Tibial nerve (tissue), 4 donors: ENCODE measurements at regions not wholly inside any gene's neighbourhood (a gene's known extent, or its start where the extent isn't known, plus 50 kb on each side); places are given as distances from the start of the nearest gene placed in this dataset.

Experiments used
- DNase-seq, 2 donors: peaks; one replicate each; pipeline ENCODE4 v3.0.0-alpha.2; 2019; ENCODE audit warnings: low spot score in 2 of 2
- H3K27ac ChIP-seq, 4 donors: fragments of 200-600 bp; sonication (generic) in 3 of 4; one replicate each; pipeline ENCODE4 v1.5.1; 2017 to 2019; ENCODE audit warnings: mild to moderate bottlenecking in 1 of 4
- H3K27me3 ChIP-seq, 2 donors: fragments of 200-600 bp; sonication (generic) in 1 of 2; one replicate each; pipeline versions ENCODE4 v1.5.1 to v1.6.0; 2017 to 2019
- H3K36me3 ChIP-seq, 3 donors: fragments of 200-600 bp; sonication (generic); one replicate each; pipeline ENCODE4 v1.5.1; 2018 to 2019
- H3K4me1 ChIP-seq, 4 donors: fragments of 200-600 bp; sonication (generic) in 3 of 4; one replicate each; pipeline ENCODE4 v1.5.1; 2017 to 2019
- H3K4me3 ChIP-seq, 4 donors: fragments of 200-600 bp; sonication (generic) in 3 of 4; one replicate each; pipeline ENCODE4 v1.5.1; 2017 to 2019; ENCODE audit warnings: mild to moderate bottlenecking in 1 of 4, moderate library complexity in 1 of 4
- H3K9me3 ChIP-seq, 4 donors: fragments of 200-600 bp; sonication (generic) in 3 of 4; one replicate each; pipeline ENCODE4 v1.5.1; 2017 to 2019
- CTCF ChIP-seq, 5 experiments: fragments of 200-600 bp in 3 of 5; fragments of 450-650 bp in 2 of 5; sonication (generic) in 3 of 5; IDR thresholded peaks; one replicate each; pipeline ENCODE4 v1.5.1; 2016 to 2019; ENCODE audit warnings: antibody characterized with exemption in 5 of 5, mild to moderate bottlenecking in 3 of 5, moderate library complexity in 2 of 5
- EP300 ChIP-seq, 2 donors: sonication (generic); formaldehyde crosslinking; IDR thresholded peaks; one replicate each; pipeline ENCODE4 v1.6.1; 2017; ENCODE audit warnings: antibody characterized with exemption in 2 of 2, mild to moderate bottlenecking in 1 of 2
- POLR2A ChIP-seq, 2 donors: fragments of 450-650 bp; IDR thresholded peaks; one replicate each; pipeline ENCODE4 v1.6.1; 2017; ENCODE audit warnings: antibody characterized with exemption in 2 of 2, mild to moderate bottlenecking in 2 of 2, moderate library complexity in 2 of 2
- WGBS, 2 donors: methylation state at CpG; one replicate each; pipeline ENCODE4 v1.1.5; 2018; 5-methylcytosine and 5-hydroxymethylcytosine counted together

DNA sequence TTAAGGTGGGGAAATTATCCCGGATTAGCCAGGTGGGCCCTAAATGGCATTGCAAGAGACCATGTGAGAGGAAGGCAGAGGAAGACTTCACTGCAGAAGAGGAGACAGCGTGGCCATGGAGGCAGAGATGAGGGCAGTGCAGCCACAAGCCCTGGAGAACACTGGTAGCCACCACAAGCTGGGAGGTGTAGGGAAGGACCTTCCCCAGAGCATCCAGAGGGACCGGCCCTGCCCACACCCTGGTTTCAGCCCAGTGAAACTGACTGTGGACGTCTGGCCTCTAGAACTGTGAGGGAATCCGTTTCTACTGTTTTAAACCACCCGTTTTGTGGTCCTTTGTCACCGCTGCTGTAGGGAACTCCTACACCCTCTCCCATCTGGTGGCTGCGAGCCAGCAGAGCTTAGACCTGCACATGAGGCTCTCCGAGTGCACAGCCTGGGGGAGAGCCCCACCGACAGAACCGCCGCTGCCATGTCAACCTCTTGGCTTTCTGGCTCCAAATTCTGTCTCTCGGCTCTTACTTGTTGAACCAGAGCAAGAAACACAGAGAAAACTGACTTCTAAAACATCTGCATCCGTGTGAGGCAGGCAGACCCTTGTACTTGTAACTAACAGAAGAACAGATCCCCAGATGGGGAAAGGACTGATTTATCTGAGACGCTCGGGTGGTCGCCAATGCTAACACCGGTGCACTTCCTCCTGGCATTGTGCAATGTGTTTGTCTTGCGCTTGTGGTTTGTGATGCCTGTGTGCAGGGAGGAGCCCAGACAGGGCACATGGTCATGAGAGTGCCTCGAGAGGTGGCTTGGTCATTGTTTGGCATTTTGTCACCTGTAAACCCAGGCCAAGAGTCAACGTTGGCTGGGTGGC, 90.8 kb upstream of the TMPRSS2 start:
- Histone ChIP-seq H3K4me3 (no peak overlapping the region), H3K27me3 (peaks cover 0 to 12% of the 10 kb centered on the region in 2 donors), H3K27ac (no peak overlapping the region), H3K4me1 (peaks cover 0 to 5% (median 0%) of the 10 kb centered on the region in 4 donors), H3K36me3 (no peaks in the 10 kb centered on the region), H3K9me3 (no peaks in the 10 kb centered on the region)
- no peak for TF ChIP-seq EP300 (IDR thresholded peaks at IDR 0.05)
- TF ChIP-seq POLR2A (IDR thresholded peaks at IDR 0.05), result no peak
- no peak for TF ChIP-seq CTCF (IDR thresholded peaks at IDR 0.05)
- no peak for DNase-seq
- 73 to 75% methylated on average over 21 of the region's 21 CpGs for WGBS, 2 donors

DNA sequence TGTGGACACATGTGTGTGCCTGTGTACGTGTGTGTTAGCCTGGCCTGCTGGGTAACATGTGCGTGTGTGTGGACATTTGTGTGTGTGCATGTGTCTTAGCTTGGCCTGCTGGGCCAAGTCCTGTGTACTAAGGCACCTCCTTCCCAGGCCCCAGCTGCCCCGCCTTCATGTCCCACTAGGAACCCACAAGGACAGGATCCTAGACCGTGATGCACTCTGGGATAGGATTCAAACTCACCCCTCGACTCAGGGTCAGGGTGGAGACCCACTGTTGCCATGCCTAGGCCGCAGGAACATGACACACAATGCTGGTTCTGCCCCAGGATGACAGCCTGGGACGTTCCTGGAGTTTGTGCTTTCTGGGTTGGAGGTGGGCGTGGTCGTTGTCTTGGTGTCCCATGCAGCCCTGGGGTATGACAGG, 89.9 kb upstream of the TMPRSS2 start:
- Histone ChIP-seq H3K27ac (no peak overlapping the region), H3K27me3 (peaks cover 0 to 12% of the 10 kb centered on the region in 2 donors), H3K4me1 (peaks cover 0 to 5% (median 0%) of the 10 kb centered on the region in 4 donors), H3K36me3 (no peaks in the 10 kb centered on the region), H3K4me3 (no peak overlapping the region), H3K9me3 (no peaks in the 10 kb centered on the region)
- no peak for DNase-seq
- TF ChIP-seq CTCF (IDR thresholded peaks at IDR 0.05) (no peak), EP300 (IDR thresholded peaks at IDR 0.05) (no peak), POLR2A (IDR thresholded peaks at IDR 0.05) (no peak)
- 85 to 96% methylated on average over 8 to 9 of the region's 9 CpGs for WGBS, 2 donors

DNA sequence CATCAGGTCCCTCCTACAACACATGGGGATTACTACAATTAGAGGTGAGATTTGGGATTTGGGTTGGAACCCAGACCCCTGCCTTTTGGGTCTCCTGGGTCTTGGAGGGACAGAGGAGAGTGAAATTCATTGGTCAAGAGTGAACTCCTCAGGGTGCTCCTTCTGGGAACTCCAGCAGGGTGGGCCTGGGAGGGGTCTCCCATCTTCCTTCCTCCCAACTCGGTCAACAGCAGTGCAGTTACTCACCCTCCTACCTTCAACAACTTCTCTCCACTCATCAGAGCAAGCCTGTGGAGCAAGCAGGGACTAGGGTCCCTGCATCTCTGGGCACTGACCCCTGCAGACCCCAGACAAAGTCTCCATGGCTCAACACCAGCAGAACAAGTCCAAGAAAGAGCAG, 89.3 kb upstream of the TMPRSS2 start:
- peaks cover 0 to 12% of the 10 kb centered on the region in 2 donors for H3K27me3 ChIP-seq
- peaks cover 0 to 5% (median 0%) of the 10 kb centered on the region in 4 donors for H3K4me1 ChIP-seq
- no peak overlapping the region for H3K27ac ChIP-seq
- 75 to 92% methylated on average over 1 of the region's 1 CpG for WGBS, 2 donors
- no peaks in the 10 kb centered on the region for H3K9me3 ChIP-seq
- TF ChIP-seq CTCF (IDR thresholded peaks at IDR 0.05), result no peak
- no peak for TF ChIP-seq EP300 (IDR thresholded peaks at IDR 0.05)
- no peak for TF ChIP-seq POLR2A (IDR thresholded peaks at IDR 0.05)
- no peak for DNase-seq
- no peak overlapping the region for H3K4me3 ChIP-seq
- H3K36me3 ChIP-seq, result no peaks in the 10 kb centered on the region

DNA sequence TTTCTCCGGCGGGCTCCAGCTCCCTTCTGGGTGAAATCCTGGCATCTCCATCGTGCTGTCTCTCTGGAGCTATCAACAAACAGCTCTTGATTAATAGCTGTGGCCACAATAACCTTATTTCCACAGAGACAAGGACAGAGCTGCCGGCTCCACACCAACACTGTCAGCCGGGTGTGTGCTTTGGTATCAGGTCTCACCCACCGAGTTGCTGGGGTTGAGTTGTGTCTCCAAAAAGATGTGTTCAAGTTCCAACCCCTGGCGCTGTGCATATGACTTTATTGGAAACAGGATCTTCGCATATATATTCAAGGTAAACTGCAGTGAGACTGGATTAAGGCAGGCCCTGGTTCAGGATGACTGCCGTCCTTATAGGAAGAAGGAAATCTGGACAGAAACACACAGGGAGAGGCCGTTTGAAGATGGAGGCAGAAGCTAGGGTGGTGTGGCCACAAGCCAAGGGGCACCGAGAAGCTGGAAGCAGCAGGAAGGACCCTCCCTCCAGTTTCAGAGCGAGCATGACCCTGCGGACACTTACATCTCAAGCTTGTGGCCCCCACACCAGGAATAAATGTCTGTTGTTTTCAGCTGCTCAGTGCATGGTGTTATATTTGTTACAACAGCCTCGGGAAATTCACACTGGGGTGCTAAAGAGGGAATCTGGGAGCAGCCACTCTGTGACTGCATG, 88.4 kb upstream of the TMPRSS2 start:
- 87 to 93% methylated on average over 14 of the region's 14 CpGs for WGBS, 2 donors
- TF ChIP-seq EP300 (IDR thresholded peaks at IDR 0.05), result no peak
- no peak for TF ChIP-seq POLR2A (IDR thresholded peaks at IDR 0.05)
- TF ChIP-seq CTCF (IDR thresholded peaks at IDR 0.05), result no peak
- Histone ChIP-seq H3K27ac (no peak overlapping the region), H3K36me3 (no peaks in the 10 kb centered on the region), H3K27me3 (peaks cover 0 to 12% of the 10 kb centered on the region in 2 donors), H3K4me3 (no peak overlapping the region), H3K4me1 (peaks cover 0 to under 1% (median 0%) of the 10 kb centered on the region in 4 donors), H3K9me3 (no peaks in the 10 kb centered on the region)
- no peak for DNase-seq

DNA sequence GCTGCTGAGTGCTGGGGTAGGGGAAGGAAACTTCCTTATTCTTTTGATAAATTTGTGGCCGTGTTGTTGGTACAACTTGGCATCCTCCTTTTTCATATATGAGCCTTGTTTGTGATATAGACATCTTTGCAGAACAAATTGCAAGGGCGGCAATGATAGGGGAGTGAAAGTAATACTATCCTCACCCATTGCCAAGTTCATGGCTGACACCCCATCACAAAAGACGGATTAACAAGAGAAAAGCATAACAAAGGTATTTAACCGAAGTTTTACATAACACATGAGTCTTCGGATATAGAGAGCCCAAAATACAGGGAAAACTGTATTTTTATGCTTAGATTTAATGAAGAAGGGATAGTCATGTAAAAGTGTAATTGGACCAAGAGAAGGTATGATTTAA, 86.3 kb upstream of the TMPRSS2 start:
- DNase-seq, result no peak
- H3K4me1 ChIP-seq, result no peaks in the 10 kb centered on the region
- H3K27me3 ChIP-seq, result peaks cover 0 to 12% of the 10 kb centered on the region in 2 donors
- H3K36me3 ChIP-seq, result no peaks in the 10 kb centered on the region
- H3K4me3 ChIP-seq, result no peak overlapping the region
- no peak overlapping the region for H3K27ac ChIP-seq
- 59 to 64% methylated on average over 5 of the region's 5 CpGs for WGBS, 2 donors
- no peak for TF ChIP-seq POLR2A (IDR thresholded peaks at IDR 0.05)
- no peak for TF ChIP-seq CTCF (IDR thresholded peaks at IDR 0.05)
- TF ChIP-seq EP300 (IDR thresholded peaks at IDR 0.05), result no peak
- no peaks in the 10 kb centered on the region for H3K9me3 ChIP-seq
